IPS-20b (cell line): ENCODE measurements at regions not wholly inside any gene's neighbourhood (a gene's known extent, or its start where the extent isn't known, plus 50 kb on each side); places are given as distances from the start of the nearest gene placed in this dataset.

Experiments
- H3K27ac ChIP-seq: one replicate; pipeline ENCODE4 v1.5.1; 2013; ENCODE audit warnings: low read length
- H3K27me3 ChIP-seq: 2 replicates; pipeline ENCODE4 v1.6.1; 2013; ENCODE audit warnings: mild to moderate bottlenecking, low read length, inconsistent platforms; ENCODE audit not compliant: insufficient read depth
- H3K36me3 ChIP-seq: 2 replicates; pipeline ENCODE4 v1.6.1; 2013; ENCODE audit warnings: low read depth, mild to moderate bottlenecking, inconsistent platforms, low read length, moderate library complexity; ENCODE audit not compliant: insufficient read depth
- H3K4me1 ChIP-seq: 2 replicates; pipeline ENCODE4 v1.6.1; 2013; ENCODE audit warnings: mild to moderate bottlenecking, control low read depth, inconsistent platforms, low read length, moderate library complexity; ENCODE audit not compliant: insufficient read depth
- H3K4me3 ChIP-seq: 2 replicates; pipeline ENCODE4 v1.5.1; 2013; ENCODE audit warnings: mild to moderate bottlenecking, low read length, inconsistent platforms
- H3K9ac ChIP-seq: 2 replicates; pipeline ENCODE4 v1.6.1; 2013; ENCODE audit warnings: low read depth, mild to moderate bottlenecking, inconsistent platforms, low read length, moderate library complexity
- H3K9me3 ChIP-seq: 2 replicates; pipeline ENCODE4 v1.6.1; 2013; ENCODE audit warnings: mild to moderate bottlenecking, low read depth, low read length, inconsistent platforms; ENCODE audit not compliant: insufficient read depth

DNA sequence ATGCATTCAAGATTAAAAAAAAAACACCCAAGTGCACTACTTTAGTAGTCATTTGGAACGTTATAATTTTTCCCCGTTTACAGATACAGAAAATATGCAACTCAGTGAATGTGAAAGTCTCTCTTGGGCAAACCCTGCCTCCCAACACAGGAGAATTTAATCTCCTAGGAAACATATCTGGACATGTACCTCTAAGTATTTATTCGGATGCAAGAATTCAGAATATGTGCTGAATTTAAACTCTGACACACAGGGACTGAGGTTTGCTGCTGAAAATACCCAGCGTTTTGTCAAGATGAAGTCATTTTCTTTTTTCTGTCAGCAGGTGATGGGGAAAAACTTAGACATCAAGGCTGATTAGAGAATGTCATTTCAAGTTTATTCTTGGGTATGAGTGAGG, 105.4 kb downstream of the ACKR3 start:
- Histone ChIP-seq H3K4me3 (no peak overlapping the region), H3K4me1 (peaks cover 5% of the 10 kb centered on the region; the same call in 1 of the 2 replicates)

GRCh38 chr2:236675526-236675925, 105.9 kb downstream of the ACKR3 start:
- Histone ChIP-seq H3K27ac (no peak overlapping the region), H3K36me3 (no peaks in the 10 kb centered on the region), H3K9ac (no peak overlapping the region), H3K9me3 (peaks cover 12% of the 10 kb centered on the region; the same call in 1 of the 2 replicates), H3K27me3 (no peaks in the 10 kb centered on the region), H3K4me1 (peaks cover 5% of the 10 kb centered on the region; the same call in 1 of the 2 replicates), H3K4me3 (no peak overlapping the region)

More for the DNA sequence above, 105.4 kb downstream of the ACKR3 start:
- H3K9ac ChIP-seq = no peak overlapping the region
- H3K36me3 ChIP-seq = no peaks in the 10 kb centered on the region
- H3K9me3 ChIP-seq = peaks cover 12% of the 10 kb centered on the region; the same call in 1 of the 2 replicates
- H3K27ac ChIP-seq = no peak overlapping the region
- no peaks in the 10 kb centered on the region for H3K27me3 ChIP-seq

DNA sequence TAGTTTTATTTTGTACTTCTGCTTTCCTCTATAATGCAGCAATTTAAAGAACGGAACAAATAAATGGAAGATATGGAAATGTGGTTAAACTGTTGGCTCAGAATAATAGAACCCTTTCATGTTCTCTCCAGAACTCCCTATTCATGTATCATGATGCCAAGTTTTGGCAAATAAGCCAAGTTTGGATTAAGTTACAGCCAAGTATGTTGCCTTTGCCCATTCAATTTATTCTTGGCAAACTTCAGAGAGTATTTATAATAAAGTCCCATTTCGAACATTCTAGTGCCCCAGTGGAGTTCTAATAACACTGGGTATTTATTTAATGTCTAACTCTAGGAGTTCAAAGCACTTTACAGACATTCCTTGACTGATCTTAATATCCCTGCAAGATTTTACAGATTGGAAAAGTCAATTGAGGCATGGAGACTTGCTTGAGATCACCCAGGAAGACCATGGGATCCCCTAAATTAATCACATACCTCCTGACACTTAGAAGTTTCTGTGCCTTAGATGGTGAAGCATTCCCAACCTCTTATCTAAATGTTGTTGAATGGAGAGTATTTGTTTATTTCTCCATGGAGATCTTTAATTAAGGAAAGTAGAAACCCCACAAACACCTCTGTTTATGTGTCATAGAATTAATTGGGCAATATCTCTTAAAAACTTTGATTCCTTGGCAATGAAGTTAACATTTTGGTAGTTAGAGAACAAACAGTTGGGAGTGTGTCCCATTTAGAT, 106.7 kb downstream of the ACKR3 start:
- Histone ChIP-seq H3K9me3 (peaks cover 12% of the 10 kb centered on the region; the same call in 1 of the 2 replicates), H3K27ac (no peak overlapping the region), H3K4me1 (peaks cover 5% of the 10 kb centered on the region; the same call in 1 of the 2 replicates), H3K36me3 (no peaks in the 10 kb centered on the region), H3K4me3 (no peak overlapping the region), H3K27me3 (no peaks in the 10 kb centered on the region), H3K9ac (no peak overlapping the region)

DNA sequence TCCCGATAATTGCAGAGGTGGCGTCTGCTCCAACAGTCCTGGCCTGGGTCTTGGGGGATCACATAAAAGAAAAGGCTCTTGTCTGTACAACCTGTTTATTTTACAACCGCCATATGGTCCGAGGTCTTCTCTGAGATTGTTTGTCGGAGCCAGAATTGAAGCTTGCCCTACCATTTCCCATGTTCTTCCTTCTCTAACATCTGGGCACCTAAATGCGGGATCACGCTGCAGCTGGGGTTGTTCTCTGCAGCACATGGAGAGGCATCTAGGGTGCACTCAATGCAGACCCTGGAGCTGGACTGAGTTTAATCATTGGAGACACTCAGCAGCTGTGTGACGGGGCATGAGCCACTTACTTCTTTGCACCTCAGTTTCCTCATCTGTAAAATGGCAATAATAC, 107.7 kb downstream of the ACKR3 start:
- peaks cover 5% of the 10 kb centered on the region; the same call in 1 of the 2 replicates for H3K4me1 ChIP-seq
- H3K9me3 ChIP-seq = peaks cover 12% of the 10 kb centered on the region; the same call in 1 of the 2 replicates
- H3K27me3 ChIP-seq = no peaks in the 10 kb centered on the region
- H3K4me3 ChIP-seq = no peak overlapping the region
- H3K36me3 ChIP-seq = no peaks in the 10 kb centered on the region
- H3K27ac ChIP-seq = no peak overlapping the region
- no peak overlapping the region for H3K9ac ChIP-seq

DNA sequence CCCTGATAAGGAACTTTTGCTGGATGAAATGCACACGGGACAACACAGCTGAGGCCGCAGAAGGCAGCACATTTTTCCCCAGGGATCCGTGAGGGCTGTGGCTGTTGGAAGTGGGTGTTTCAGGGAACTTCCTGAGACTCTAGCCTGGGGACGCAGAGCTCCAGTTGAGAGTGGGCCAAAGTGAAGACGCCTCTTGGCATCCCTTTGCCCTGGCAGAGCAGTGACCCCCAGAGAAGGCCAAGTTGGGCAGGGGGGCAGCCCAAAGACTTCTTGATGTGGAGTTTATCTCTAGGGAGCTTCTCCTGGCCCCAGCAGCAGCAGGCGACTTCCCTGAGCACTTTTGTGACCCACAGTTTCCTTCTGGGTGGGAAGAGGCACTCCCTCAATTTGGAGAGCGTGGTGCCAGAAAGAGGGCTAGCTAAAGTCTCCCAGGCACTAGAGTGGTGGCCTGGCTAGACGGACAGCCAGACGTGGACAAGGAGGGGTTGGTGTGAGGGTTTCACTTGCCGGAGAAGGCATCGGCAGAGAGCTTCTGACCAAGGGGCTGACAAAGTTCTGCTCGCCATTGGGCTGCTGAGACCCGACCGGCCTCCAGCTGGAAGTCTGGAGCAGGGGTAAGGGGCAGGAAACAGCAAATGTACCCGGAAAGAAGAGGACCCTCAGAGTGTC, 108.8 kb downstream of the ACKR3 start:
- Histone ChIP-seq H3K4me3 (no peak overlapping the region), H3K36me3 (no peaks in the 10 kb centered on the region), H3K9me3 (peaks cover 10% of the 10 kb centered on the region; the same call in 1 of the 2 replicates), H3K27ac (no peak overlapping the region), H3K4me1 (peaks cover 5% of the 10 kb centered on the region; the same call in 1 of the 2 replicates), H3K27me3 (no peaks in the 10 kb centered on the region), H3K9ac (no peak overlapping the region)

- no peak overlapping the region for H3K4me3 ChIP-seq
- H3K9ac ChIP-seq = no peak overlapping the region
- H3K4me1 ChIP-seq = peaks cover 14% of the 10 kb centered on the region
- H3K27ac ChIP-seq = no peak overlapping the region
- no peaks in the 10 kb centered on the region for H3K27me3 ChIP-seq
- no peaks in the 10 kb centered on the region for H3K36me3 ChIP-seq
- no peaks in the 10 kb centered on the region for H3K9me3 ChIP-seq
Observed at GRCh38 chr2:236679884-236680860, 110.5 kb downstream of the ACKR3 start.

- Histone ChIP-seq H3K4me1 (peaks cover 9% of the 10 kb centered on the region), H3K9ac (no peak overlapping the region), H3K36me3 (no peaks in the 10 kb centered on the region), H3K27me3 (no peaks in the 10 kb centered on the region), H3K27ac (no peak overlapping the region), H3K9me3 (no peaks in the 10 kb centered on the region), H3K4me3 (no peak overlapping the region)
Observed at GRCh38 chr2:236682651-236683422, 113.2 kb downstream of the ACKR3 start.

DNA sequence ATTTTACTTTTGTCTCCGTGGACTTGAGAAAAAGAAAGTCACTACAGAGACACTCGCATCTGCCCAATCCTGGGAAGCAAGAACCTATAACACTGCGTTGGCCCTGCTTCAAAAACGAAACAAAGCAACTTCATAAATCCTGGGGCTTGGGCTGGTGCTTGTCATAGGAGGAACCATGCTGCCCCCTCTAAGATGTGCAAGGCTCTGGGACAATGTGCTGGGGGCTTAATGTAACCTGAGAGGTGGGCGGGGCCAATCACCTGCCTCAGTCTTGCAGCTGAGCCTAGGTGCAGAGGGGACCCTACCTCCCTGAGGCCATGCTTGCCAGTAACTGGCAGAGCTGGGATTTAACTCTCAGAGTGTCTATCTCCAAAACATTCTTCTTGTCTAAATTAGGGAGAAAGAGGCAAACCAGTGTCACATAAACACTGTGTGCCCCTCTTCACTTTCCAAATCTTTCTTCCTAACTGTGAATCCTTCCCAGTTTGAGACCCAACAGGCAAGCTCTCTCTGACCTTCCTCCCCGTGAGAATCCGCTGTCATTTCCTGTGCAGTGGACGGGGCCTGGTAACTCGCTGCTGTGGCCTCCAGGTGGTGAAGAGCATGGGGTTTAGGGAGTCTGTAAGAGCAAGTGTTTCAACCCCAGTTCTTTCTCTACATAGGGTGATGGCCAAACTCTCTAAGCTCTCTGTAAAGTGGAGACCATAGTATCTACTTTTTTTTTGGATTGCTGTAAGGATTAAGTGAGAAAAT, 115.1 kb downstream of the ACKR3 start:
- H3K9me3 ChIP-seq = no peaks in the 10 kb centered on the region
- H3K27me3 ChIP-seq = no peaks in the 10 kb centered on the region
- H3K36me3 ChIP-seq = no peaks in the 10 kb centered on the region
- no peak overlapping the region for H3K4me3 ChIP-seq
- no peak overlapping the region for H3K27ac ChIP-seq
- H3K4me1 ChIP-seq = peaks cover 16% of the 10 kb centered on the region
- no peak overlapping the region; the same call in 1 of the 2 replicates for H3K9ac ChIP-seq

DNA sequence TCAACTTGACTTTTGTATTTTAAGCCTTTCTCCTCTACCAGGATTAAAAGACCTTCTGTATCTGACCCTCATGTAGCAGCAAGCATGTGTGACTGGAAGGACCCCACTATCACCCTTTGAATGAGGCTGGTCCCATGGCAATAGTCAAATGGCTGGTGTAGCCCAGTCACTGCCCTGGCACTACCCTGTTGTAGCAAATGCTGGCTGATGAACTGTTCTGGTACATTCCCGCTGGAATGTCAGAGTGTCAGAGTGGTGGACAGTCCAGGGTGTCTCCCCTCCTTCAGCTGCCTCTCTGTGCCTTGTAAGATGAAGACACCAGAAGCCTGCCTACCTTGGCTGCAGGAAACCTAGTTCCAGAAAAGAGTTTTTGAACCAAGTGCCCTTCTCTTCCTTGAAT, 115.7 kb downstream of the ACKR3 start:
- H3K36me3 ChIP-seq = no peaks in the 10 kb centered on the region
- no peak overlapping the region for H3K9ac ChIP-seq
- no peak overlapping the region for H3K4me3 ChIP-seq
- H3K27ac ChIP-seq = no peak overlapping the region
- no peaks in the 10 kb centered on the region for H3K27me3 ChIP-seq
- H3K4me1 ChIP-seq = peaks cover 16% of the 10 kb centered on the region
- no peaks in the 10 kb centered on the region for H3K9me3 ChIP-seq

DNA sequence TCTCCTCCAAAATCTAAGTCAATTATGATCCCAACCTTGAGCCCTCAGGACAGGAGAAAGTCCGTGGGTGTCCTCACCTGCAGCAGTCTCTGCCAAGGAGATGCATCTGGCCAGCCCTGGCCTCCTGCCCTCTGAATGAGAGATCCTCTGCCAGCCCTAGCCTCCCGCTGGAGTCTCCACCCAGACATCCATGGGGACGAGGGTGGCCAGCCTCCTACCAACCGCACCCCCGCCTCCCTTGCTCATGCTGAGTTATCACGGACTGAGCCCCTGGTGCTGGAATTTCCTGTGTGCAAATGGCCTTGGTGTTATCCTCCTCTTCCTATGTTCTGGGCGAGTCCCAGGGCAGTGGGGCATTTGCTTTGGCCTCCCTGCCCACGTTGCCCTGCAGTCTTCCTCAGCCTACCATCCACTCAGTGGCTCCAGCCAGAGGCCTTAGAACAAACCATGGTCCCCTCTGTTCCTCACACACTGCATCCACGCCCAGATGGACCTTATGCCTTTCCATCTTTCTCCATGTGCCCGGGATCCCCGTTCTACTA, 116.4 kb downstream of the ACKR3 start:
- peaks cover 16% of the 10 kb centered on the region for H3K4me1 ChIP-seq
- H3K9me3 ChIP-seq = no peaks in the 10 kb centered on the region
- H3K27ac ChIP-seq = no peak overlapping the region
- no peak overlapping the region for H3K9ac ChIP-seq
- H3K4me3 ChIP-seq = no peak overlapping the region
- H3K27me3 ChIP-seq = no peaks in the 10 kb centered on the region
- H3K36me3 ChIP-seq = no peaks in the 10 kb centered on the region
